ENCODE measurements at regions not wholly inside any gene's neighbourhood (a gene's known extent, or its start where the extent isn't known, plus 50 kb on each side); places are given as distances from the start of the nearest gene placed in this dataset.

DNA sequence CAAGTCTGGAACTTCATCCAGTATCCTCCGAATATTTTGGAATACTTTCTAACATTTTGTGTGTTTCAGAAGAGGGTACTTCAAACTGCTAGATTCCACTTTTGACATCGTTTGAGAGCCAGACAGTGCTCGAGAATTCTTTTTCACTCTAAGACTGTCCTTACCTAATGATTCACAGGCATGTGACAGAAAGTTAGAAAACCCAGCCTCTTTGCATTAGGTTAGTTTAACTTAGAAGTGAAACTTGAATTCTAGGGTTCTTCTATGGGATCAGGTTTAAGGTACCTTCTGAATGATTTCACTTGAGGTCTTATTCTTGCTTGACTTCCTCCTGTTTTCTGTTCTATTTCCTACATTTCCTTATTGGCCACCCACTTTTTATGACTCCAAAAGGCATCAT lies 431.8 kb downstream of the SLC6A15 start:
- TF ChIP-seq, protein P1, sequence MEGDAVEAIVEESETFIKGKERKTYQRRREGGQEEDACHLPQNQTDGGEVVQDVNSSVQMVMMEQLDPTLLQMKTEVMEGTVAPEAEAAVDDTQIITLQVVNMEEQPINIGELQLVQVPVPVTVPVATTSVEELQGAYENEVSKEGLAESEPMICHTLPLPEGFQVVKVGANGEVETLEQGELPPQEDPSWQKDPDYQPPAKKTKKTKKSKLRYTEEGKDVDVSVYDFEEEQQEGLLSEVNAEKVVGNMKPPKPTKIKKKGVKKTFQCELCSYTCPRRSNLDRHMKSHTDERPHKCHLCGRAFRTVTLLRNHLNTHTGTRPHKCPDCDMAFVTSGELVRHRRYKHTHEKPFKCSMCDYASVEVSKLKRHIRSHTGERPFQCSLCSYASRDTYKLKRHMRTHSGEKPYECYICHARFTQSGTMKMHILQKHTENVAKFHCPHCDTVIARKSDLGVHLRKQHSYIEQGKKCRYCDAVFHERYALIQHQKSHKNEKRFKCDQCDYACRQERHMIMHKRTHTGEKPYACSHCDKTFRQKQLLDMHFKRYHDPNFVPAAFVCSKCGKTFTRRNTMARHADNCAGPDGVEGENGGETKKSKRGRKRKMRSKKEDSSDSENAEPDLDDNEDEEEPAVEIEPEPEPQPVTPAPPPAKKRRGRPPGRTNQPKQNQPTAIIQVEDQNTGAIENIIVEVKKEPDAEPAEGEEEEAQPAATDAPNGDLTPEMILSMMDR (IDR thresholded peaks at IDR 0.05; ENCODE audit: low read depth, low read length, missing input control): no peak
- TF ChIP-seq, protein P2, sequence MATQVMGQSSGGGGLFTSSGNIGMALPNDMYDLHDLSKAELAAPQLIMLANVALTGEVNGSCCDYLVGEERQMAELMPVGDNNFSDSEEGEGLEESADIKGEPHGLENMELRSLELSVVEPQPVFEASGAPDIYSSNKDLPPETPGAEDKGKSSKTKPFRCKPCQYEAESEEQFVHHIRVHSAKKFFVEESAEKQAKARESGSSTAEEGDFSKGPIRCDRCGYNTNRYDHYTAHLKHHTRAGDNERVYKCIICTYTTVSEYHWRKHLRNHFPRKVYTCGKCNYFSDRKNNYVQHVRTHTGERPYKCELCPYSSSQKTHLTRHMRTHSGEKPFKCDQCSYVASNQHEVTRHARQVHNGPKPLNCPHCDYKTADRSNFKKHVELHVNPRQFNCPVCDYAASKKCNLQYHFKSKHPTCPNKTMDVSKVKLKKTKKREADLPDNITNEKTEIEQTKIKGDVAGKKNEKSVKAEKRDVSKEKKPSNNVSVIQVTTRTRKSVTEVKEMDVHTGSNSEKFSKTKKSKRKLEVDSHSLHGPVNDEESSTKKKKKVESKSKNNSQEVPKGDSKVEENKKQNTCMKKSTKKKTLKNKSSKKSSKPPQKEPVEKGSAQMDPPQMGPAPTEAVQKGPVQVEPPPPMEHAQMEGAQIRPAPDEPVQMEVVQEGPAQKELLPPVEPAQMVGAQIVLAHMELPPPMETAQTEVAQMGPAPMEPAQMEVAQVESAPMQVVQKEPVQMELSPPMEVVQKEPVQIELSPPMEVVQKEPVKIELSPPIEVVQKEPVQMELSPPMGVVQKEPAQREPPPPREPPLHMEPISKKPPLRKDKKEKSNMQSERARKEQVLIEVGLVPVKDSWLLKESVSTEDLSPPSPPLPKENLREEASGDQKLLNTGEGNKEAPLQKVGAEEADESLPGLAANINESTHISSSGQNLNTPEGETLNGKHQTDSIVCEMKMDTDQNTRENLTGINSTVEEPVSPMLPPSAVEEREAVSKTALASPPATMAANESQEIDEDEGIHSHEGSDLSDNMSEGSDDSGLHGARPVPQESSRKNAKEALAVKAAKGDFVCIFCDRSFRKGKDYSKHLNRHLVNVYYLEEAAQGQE (IDR thresholded peaks at IDR 0.05): no peak
- TF ChIP-seq SP1 (IDR thresholded peaks at IDR 0.05) (no peak), RAD21 (IDR thresholded peaks at IDR 0.05) (no peak), JUND (IDR thresholded peaks at IDR 0.05) (no peak)
- TF ChIP-seq, protein P3, sequence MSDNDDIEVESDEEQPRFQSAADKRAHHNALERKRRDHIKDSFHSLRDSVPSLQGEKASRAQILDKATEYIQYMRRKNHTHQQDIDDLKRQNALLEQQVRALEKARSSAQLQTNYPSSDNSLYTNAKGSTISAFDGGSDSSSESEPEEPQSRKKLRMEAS (IDR thresholded peaks at IDR 0.05): no peak
- TF ChIP-seq, protein P4, sequence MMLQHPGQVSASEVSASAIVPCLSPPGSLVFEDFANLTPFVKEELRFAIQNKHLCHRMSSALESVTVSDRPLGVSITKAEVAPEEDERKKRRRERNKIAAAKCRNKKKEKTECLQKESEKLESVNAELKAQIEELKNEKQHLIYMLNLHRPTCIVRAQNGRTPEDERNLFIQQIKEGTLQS (IDR thresholded peaks at IDR 0.05): no peak
